Posterior vena cava (tissue), 2 donors: ENCODE measurements at regions not wholly inside any gene's neighbourhood (a gene's known extent, or its start where the extent isn't known, plus 50 kb on each side); places are given as distances from the start of the nearest gene placed in this dataset.

Source experiments
- DNase-seq: peaks from one replicate; pipeline ENCODE4 v3.0.0-alpha.2; 2020; ENCODE audit warnings: low spot score
- intact Hi-C, 2 donors: fragments of 100-400 bp; cut with DNase I; formaldehyde crosslinking; loops; one replicate each; pipeline versions ENCODE4 v1.14.1 to v1.14.2; 2022 to 2023
- donor health status: DM: yes; HTN: yes; CAD: no.
- donor health status: DM: yes; HTN: yes; CAD: no.

- DNase-seq = peak; percentile 89
- intact Hi-C loops = loop anchor here in 1 of 2 donors (10.0 kb wide), 1 partner anchor 117 kb away; no protein-coding TSS in a partner anchor
Measured at GRCh38 chr17:55641676-55642081, 81.0 kb downstream of the TMEM100 start.

GRCh38 chr17:55639096-55639495 lies 83.6 kb downstream of the TMEM100 start:
- intact Hi-C loops = no loop called here
- no peak for DNase-seq

- intact Hi-C loops = no loop called here
- no peak for DNase-seq
Measured at GRCh38 chr17:55635253-55635914, 87.3 kb downstream of the TMEM100 start.

GRCh38 chr17:55634702-55635101 lies 88.0 kb downstream of the TMEM100 start:
- DNase-seq = no peak
- intact Hi-C loops = no loop called here

- intact Hi-C loops = no loop called here
- DNase-seq = no peak
Measured at GRCh38 chr17:55632893-55633292, 89.8 kb downstream of the TMEM100 start.

- DNase-seq = no peak
- intact Hi-C loops = no loop called here
Measured at GRCh38 chr17:55632236-55632635, 90.4 kb downstream of the TMEM100 start.

GRCh38 chr17:55629995-55630394 lies 92.7 kb downstream of the TMEM100 start:
- DNase-seq = no peak
- intact Hi-C loops = no loop called here

GRCh38 chr17:55625521-55625920 lies 97.1 kb downstream of the TMEM100 start:
- DNase-seq = no peak
- intact Hi-C loops = no loop called here

- intact Hi-C loops = no loop called here
- DNase-seq = no peak
Measured at GRCh38 chr17:55624772-55625433, 97.8 kb downstream of the TMEM100 start.

GRCh38 chr17:55622547-55622946 lies 100.1 kb downstream of the TMEM100 start:
- no peak for DNase-seq
- intact Hi-C loops = no loop called here

GRCh38 chr17:55620945-55621344 lies 101.7 kb downstream of the TMEM100 start:
- intact Hi-C loops = no loop called here
- DNase-seq = no peak

- intact Hi-C loops = no loop called here
- DNase-seq = no peak
Measured at GRCh38 chr17:55620023-55620422, 102.6 kb downstream of the TMEM100 start.

GRCh38 chr17:55617441-55617840 lies 105.2 kb downstream of the TMEM100 start:
- intact Hi-C loops = no loop called here

GRCh38 chr17:55614061-55614460 lies 102.8 kb upstream of the SMIM36 start:
- DNase-seq = no peak
- intact Hi-C loops = no loop called here

More at GRCh38 chr17:55617441-55617840, 105.2 kb downstream of the TMEM100 start:
- no peak for DNase-seq

- DNase-seq = no peak
- intact Hi-C loops = no loop called here
Measured at GRCh38 chr17:55612691-55613141, 101.5 kb upstream of the SMIM36 start.

- no peak for DNase-seq
- intact Hi-C loops = no loop called here
Measured at GRCh38 chr17:55607731-55608341, 96.6 kb upstream of the SMIM36 start.

- intact Hi-C loops = no loop called here
- DNase-seq = no peak
Measured at GRCh38 chr17:55606488-55606815, 95.2 kb upstream of the SMIM36 start.

GRCh38 chr17:55605705-55606487 lies 94.6 kb upstream of the SMIM36 start:
- DNase-seq = no peak
- intact Hi-C loops = no loop called here

- DNase-seq = no peak
- intact Hi-C loops = no loop called here
Measured at GRCh38 chr17:55601874-55602364, 90.7 kb upstream of the SMIM36 start.

GRCh38 chr17:55598495-55598894 lies 87.2 kb upstream of the SMIM36 start:
- DNase-seq = no peak
- intact Hi-C loops = no loop called here
